HG03139 (cell line): ENCODE measurements at regions not wholly inside any gene's neighbourhood (a gene's known extent, or its start where the extent isn't known, plus 50 kb on each side); places are given as distances from the start of the nearest gene placed in this dataset.

Experiments used
- ATAC-seq: cut with Tn5 transposase; IDR thresholded peaks from one replicate; pipeline ENCODE4 v1.9.1; 2021; ENCODE audit not compliant: unreplicated experiment

DNA sequence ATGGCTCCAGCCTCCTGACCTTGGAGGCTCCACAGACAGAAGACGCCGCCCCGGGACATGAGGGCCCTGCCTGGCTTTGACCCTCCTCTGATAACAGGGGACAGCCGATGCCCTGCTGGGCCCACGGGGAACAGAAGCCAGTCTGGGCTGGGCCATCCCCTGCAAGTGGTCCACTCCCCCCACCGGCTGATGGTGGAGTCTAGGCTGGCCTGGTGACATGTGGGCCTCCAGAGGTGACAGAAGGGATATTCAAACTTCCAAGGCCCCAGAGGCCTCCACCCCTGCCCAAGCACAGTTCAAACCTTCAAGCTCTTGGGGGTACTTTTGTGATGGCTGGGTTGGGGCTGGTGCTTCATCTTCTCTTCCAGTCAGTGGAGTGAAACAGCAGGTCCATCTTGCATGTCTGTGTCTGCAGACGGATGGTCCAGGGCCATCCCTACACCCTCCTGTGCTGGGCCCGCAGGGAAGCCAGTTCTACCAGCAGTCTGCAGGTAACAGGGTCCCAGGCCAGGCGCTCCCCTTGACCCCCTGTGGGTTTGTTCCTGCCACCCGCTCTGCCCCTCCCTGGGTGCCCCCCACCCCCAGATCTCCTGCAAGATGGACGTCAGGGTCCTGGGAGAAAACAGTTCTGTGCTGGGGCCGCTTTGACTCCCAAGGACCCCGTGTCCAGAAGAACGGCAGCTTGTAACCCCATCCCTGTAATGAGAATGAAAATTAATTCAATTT, 929.9 kb downstream of the BRD1 start:
- no peak for ATAC-seq

DNA sequence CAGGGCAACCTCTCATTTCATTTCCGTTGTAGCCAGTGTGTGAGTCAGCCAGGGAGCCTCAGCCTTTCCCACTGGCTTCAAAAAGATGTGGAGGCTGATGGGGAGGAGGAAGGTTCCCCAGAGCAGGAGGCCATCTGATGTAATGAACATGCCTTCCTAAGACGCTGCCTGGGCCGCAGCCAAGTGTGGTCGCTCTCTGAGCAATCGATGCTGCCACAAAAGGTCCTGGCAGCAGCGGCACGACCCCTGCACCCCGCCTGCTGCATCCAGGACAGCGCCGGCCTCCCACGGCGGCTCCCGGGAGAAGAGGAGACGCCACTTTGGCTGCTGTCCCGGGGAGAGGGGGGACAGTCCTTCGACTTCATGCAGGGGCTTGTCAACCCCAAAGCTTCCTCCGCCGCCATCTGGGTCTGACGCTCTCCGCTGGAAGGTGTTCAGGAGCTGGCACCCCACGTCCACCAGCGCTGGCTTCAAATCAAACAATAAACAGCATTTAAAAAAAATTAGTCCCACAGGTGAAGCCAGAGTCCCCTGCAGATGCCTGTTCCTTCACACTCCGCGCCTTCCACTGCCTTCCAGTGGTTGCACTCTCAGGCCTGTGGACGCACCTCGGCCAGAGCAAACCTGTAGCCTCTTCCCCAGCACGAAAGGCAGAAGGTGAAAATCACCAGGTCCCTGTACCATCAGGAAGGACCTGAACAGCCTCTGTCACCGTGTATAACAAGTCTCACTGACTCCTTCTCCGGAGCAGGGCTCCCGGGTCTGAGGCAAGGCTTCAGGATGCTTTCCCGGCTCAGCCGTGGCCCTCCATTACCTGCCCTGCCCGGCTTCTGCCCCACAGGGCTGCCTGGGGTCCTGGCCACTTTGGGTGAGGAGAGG, 930.7 kb downstream of the BRD1 start:
- no peak for ATAC-seq

- ATAC-seq, result no peak
Observed at GRCh38 chr22:48895831-48896765, 931.6 kb downstream of the BRD1 start.

GRCh38 chr22:48895336-48895735, 932.3 kb downstream of the BRD1 start:
- ATAC-seq, result no peak

GRCh38 chr22:48894804-48895250, 932.8 kb downstream of the BRD1 start:
- no peak for ATAC-seq

DNA sequence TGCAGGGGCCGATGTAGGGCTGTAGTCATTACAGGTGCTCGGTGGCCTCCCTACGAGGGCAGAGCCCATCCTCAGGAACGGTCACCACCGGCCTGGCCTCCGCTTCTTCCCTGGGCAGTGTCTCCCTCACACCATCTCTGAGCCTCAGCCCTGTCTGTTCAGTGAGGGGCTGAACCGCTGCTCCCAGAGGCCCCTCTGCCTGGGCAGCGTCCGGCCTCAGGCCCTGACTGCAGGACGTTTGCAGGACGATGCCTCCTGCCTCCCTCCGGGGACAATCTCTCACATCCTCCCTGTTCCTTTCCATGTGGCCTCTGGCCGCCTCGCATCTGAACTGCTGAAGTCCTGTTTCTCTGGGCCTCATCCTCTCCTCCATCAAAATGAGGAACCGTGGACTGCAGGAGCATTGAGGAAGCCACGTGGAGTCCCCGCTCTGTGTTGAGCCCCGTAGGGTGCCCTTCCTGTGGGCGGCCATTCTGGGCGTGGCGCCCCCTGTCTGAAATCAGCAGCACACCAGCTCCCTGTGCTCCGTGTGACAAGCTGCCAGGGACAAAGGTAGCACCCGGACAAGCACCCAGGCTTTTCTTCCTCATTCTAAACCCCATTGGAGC, 933.5 kb downstream of the BRD1 start:
- no peak for ATAC-seq

GRCh38 chr22:48893288-48894063, 934.2 kb downstream of the BRD1 start:
- no peak for ATAC-seq

DNA sequence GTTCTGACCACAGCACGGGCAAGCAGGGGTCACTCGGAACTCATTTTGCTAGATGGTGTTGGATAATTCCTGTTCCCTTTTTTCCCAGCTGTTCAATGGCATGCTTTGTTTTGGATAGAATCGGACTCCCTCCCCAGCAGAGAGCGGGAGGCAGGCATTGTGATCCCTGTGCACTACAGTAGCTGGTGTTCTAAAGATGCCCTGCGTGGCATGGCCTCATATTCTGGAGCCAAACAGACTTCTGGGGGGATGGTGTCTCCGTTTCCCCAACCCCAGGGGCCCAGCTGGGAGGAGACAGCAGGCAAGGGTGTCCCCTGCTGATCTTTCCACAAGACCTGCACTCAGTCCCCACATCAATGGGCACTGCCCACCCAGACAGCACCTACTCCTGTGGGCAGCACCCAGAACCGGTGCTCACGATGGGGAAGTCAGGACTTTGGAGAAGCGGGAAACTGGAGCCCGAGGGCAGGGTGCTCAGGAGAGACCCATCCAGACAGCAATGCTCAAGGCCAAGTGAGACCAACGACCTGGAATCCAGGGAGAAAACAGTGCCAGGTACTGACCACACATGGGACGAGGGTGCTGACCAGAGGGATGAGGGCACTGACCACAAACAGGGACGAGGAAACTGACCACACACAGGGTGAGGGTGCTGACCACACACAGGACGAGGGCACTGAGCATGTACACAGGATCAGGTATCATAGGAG, 934.9 kb downstream of the BRD1 start:
- ATAC-seq, result no peak

DNA sequence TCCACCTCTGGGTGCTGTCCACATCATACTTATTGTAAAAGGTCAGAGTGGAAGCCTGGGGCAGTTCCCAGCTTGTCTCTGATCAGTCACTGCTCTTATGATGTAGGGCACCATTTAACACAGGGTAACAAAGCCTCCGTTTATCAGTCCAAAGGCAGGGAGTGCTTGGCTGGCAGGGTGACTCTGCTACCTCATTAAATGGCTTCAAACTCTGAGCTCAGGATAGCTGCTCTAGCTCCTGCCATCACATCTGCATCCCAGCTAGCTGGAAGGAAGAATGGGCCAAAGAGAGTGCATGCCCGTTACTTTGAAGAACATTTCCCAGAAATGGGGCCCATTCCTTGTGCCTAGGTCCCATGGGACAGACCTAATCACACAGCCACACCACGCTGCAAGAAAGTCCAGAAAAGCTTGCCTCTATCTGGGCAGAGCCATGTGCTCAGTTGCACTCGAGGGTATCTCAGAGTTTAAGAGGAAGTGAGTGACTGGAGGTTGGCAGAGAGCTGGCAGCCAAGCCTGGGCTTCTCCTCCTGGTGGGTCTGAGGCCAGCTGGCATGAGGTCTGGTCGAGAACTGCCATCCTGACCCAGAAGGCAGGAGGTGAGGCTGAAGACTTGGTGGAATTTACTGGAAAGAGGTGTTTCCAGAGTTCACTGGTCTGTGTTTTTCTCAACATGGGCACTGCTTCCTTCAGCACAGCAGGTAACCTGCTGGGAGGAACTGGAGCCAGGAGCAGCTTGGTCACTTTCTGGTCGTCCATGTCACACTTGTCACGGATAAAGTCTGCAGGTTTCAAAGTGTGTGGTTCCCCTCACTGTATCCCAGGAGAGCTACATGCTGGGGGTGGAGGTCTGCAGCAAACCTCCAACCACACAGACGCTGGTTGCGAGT, 935.7 kb downstream of the BRD1 start:
- no peak for ATAC-seq

DNA sequence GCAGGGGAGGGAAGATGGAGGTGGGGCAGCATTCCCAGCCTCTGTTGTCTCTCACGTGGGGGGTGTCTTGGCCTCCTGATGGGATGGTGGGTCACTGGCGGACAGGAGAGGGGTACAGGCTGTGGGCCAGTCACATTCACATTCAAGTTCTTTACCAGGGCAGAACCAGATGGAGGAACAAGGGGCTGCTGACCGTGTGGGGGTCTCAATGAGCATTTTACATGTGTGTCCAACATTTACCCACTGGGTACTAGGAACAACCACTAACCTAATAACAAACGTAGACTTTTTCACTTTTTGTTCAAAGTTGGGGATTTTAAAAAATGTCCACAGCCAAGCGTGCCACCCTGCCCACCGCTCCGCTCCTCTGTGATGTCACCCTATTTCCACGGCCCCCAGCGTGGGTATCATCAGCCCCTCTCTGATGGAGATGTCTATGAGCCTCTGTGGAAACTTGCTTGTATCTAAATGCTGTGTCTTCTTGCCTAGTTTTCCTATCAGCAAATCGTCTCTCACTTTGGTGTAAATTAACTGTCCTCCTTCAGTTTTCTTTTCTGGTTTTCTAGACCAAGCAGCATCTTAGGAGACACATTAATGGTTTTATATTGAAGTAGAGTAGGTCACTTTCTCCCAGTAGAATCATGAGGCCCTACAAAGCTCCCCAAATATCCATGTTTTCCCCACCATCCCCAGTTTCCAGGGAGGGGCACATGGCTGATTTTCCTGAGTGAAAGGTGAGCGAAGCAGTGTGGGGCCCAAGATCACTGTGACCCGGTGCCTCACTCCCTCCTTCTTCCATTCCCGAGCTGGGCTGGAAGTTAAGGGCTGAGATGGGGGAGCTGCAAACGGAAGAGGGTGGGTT, 936.7 kb downstream of the BRD1 start:
- no peak for ATAC-seq

DNA sequence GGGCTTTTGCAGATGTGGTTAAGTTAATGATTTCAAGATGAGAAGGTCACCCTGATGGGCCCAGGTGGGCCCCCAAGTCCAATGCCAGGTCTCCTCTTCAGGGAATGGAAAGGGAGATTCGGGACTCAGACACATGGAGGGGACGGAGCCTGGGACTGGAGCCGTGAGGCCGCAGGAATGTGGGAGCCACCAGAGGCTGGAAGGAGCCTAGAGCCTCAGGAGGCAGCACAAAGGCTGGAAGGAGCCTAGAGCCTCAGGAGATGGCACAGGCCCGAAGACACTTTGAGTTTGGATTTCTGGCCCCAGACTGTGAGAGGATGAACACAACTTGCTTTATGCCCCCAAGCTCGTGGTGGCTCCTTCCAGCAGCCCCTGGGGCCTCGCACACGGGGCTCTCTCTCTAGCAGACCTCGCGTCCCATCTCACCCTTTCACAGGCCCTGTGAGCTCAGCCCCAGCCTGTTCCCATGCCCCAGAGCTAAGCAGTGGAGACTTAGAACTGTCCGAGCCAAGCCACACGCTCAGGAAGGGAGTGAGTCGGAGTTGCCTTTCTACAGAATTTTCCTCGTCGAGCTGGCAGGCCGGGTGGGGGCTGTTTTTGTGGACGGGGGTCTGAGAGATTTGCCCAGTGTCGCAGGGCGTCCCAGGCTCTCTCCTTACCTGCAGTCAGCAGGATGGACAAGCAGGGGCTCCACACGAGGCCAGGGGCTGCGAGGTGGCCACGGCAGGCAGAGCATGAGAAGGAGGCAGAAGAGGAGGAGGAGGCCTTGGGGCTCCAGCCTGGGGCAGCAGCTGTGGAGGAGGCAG, 937.6 kb downstream of the BRD1 start:
- no peak for ATAC-seq

DNA sequence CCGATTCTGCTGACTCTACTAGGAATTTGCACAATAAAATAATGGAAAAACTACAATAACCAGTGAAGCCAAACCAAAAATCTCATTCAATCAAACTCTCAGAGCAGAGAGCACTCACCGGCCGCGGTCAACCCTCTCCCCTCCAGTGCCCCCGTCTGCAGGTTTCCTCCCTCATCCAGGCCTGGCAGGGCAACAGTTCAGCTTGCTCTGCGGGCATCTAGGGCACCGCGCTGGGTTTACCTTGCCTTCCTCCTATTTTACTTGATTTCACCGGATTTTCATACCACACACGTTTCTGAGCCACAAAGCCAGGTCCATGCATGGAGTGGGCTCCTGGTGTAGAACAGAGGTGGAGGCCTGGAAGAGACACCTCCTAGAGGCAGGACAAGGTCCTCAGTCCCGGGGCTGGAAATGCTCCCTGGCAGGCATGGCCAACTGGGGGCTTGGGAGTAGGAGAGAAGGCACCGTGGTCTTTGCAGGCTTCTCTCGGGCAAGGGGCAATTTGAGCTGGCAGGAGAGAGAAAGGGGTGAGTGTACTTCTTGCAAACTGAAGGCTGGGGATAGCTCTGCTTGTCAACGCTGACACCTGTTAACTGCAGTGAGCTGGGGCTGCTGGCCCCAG, 938.4 kb downstream of the BRD1 start:
- no peak for ATAC-seq

DNA sequence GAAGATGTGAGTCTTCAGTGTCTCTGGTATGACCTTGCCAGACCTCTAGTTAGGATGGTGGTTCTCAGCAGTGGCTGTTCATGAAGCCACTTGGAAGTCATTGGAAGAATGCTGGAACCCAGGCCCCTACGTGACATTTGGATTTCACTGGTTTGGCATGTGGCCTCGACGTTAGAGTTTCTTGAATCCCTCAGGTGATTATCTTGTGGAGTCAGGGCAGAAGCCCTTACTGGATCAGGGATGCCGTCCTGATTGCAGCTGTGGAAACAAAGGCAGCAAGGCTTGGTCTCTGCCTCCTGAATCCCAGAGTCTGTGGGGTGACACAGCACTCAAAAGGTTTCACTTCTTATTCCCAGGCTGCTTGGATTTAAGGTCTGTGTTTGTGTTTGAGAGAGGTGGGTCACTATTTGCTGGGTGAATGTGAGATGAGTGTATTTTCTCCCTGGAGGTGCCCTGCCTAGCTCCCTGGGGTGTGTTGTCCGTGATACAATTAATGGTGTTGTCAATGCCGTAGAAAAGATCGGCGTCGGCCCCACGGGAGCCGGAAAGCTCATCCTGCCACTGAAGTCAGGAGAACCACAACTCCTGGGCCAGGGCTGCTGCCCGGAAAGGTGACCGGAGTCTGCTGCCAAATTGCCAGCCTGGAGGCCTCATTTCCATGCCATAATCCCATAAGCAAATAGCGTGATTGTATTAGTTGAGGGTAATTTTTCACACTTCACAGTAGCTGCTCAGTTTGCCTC, 939.0 kb downstream of the BRD1 start:
- ATAC-seq, result no peak

DNA sequence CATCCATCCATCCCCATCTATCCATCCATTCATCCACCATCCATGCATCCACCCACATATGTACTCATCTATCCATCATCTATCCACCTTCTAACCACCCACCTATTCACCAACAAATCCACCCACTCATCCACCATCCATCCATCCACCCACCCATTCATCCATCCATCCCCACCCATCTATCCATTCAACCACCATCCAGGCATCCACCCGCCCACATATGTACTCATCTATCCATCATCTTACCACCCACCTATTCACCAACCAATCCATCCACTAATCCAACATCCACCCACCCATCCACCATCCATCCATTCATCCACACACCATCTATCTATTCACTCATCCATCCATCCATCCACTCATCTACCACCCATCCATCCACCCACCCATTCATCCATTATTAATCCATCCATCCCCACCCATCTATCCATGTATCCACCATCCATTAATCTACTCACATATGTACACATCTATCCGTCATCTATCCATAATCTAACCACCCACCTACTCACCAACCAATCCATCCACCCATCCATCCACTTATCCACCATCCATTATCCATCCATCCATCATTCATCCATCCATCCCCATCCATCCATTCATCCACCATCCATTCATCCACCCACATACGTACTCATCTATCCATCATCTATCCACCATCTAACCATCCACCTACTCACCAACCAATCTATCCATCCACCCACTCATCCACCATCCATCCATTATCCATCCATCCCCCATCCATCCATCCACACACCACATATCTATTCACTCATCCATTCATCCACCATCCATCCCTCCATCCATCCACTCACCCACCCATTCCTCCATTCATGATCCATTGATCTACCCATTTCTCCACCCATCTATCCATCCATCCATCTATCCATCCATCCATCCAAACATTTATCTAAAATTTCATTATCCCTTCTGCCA, 940.0 kb downstream of the BRD1 start:
- no peak for ATAC-seq
